PC-3 (cell line): ENCODE measurements at regions not wholly inside any gene's neighbourhood (a gene's known extent, or its start where the extent isn't known, plus 50 kb on each side); places are given as distances from the start of the nearest gene placed in this dataset.

Experiments used
- CTCF ChIP-seq: fragments of 300-600 bp; sonication (generic); conservative IDR thresholded peaks from 2 replicates; pipeline ENCODE4 v1.5.1; 2017; ENCODE audit warnings: antibody characterized with exemption, low read depth, mild to moderate bottlenecking, low read length
- EZH2 ChIP-seq: fragments of 300-600 bp; sonication (generic); IDR thresholded peaks from one replicate; pipeline ENCODE4 v1.6.1; 2017; ENCODE audit warnings: antibody characterized with exemption, mild to moderate bottlenecking, low read length; ENCODE audit not compliant: unreplicated experiment

DNA sequence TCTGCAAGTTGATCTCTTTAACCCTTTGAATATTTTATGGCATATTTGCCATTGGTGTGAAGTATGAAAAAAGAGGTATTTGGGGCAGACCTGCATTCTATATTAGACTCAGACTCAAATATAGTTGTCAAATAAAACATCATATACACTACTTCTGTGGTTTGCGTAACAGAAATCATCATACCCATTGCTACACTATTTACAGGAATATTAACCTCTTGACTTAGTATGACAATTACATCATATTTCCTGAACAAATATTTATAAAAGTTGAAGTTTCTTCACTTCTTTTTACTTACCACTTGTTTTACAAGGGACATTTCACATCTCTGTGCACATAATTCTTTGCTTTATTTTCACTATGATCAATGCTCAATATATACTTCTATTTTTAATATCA lies 206.0 kb downstream of the HAO1 start:
- TF ChIP-seq EZH2 (no peak), CTCF (no peak)
